ENCODE measurements at regions not wholly inside any gene's neighbourhood (a gene's known extent, or its start where the extent isn't known, plus 50 kb on each side); places are given as distances from the start of the nearest gene placed in this dataset.
"Not testable (repeated sequence)": the region's sequence is repeated elsewhere in the genome, so short reads cannot be mapped to it uniquely, and the experiment has no call there.

GRCh38 chr7:69428089-69428488, 170.2 kb upstream of the AUTS2 start:
- no CpG with 5 or more reads among the region's 4 CpGs for WGBS (ENCODE audit: insufficient coverage)

GRCh38 chr7:69429911-69430383, 168.3 kb upstream of the AUTS2 start:
- no peaks in the 10 kb centered on the region for H3K36me3 ChIP-seq (ENCODE audit: control insufficient read depth, insufficient read depth, low read length)
- peaks cover 15% of the 10 kb centered on the region for H3K4me1 ChIP-seq (ENCODE audit: control insufficient read depth, insufficient read depth, low read length)
- H3K4me3 ChIP-seq (ENCODE audit: low read depth, low read length): no peak overlapping the region
- peak overlapping the region; percentile 35 for H3K27ac ChIP-seq (ENCODE audit: low read depth, low read length)
- no peaks in the 10 kb centered on the region for H3K9me3 ChIP-seq (ENCODE audit: control insufficient read depth, insufficient read depth, low read length)
- 11% methylated on average over 7 of the region's 16 CpGs for WGBS (ENCODE audit: insufficient coverage)
- no peaks in the 10 kb centered on the region for H3K27me3 ChIP-seq (ENCODE audit: control insufficient read depth, insufficient read depth, low read length)
- DNase-seq (ENCODE audit: low read depth in 4 of 6, low spot score in 6 of 6): peak in 5 of 6 donors; percentile 47 to 96 (median 68)

More at GRCh38 chr7:69428089-69428488, 170.2 kb upstream of the AUTS2 start:
- Histone ChIP-seq H3K27ac (ENCODE audit: low read depth, low read length) (no peak overlapping the region), H3K9me3 (ENCODE audit: control insufficient read depth, insufficient read depth, low read length) (no peaks in the 10 kb centered on the region), H3K36me3 (ENCODE audit: control insufficient read depth, insufficient read depth, low read length) (no peaks in the 10 kb centered on the region), H3K4me3 (ENCODE audit: low read depth, low read length) (no peak overlapping the region), H3K4me1 (ENCODE audit: control insufficient read depth, insufficient read depth, low read length) (peaks cover 15% of the 10 kb centered on the region), H3K27me3 (ENCODE audit: control insufficient read depth, insufficient read depth, low read length) (no peaks in the 10 kb centered on the region)
- DNase-seq (ENCODE audit: low read depth in 4 of 6, low spot score in 6 of 6): no peak

DNA sequence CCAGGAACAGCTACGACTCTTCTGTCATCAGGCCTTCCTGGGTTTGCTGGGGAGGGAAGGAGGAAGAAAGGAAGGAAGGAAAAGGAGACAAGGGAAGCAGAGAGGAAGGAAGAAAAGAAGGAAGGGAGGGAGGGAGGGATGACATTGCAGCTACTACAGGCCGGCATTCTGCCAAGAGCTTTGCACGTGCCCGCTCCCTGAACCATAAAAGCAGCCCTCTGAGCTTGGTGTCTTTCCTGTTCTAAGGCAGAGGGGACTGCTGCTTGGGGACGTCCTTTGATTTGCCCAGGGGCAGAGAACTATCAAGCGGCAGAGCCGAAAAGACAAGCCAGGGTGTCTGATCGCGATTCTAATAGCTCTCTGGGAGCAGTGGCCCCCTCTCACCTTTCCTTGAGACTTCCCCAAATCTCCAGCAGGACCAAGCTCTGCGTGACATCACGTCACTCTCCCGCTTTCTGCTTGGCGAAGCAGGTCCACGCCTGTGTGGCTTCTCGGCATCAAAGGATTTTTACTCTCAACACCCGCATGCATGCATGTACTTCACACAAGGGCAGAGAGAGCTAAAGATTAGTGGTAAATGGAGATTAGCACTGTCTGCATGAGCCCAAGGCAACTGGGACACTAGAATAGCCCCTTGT, 167.8 kb upstream of the AUTS2 start:
- H3K4me1 ChIP-seq (ENCODE audit: control insufficient read depth, insufficient read depth, low read length): peaks cover 15% of the 10 kb centered on the region
- WGBS (ENCODE audit: insufficient coverage): 20% methylated on average over 14 of the region's 16 CpGs
- H3K27me3 ChIP-seq (ENCODE audit: control insufficient read depth, insufficient read depth, low read length): no peaks in the 10 kb centered on the region
- H3K36me3 ChIP-seq (ENCODE audit: control insufficient read depth, insufficient read depth, low read length): no peaks in the 10 kb centered on the region
- H3K27ac ChIP-seq (ENCODE audit: low read depth, low read length): peak overlapping the region; percentile 35
- DNase-seq (ENCODE audit: low read depth in 4 of 6, low spot score in 6 of 6): peak in 2 of 6 donors; percentile 83 to 86
- H3K9me3 ChIP-seq (ENCODE audit: control insufficient read depth, insufficient read depth, low read length): no peaks in the 10 kb centered on the region
- H3K4me3 ChIP-seq (ENCODE audit: low read depth, low read length): no peak overlapping the region

- 87% methylated on average over 2 of the region's 4 CpGs for WGBS (ENCODE audit: insufficient coverage)
- Histone ChIP-seq H3K4me3 (ENCODE audit: low read depth, low read length) (no peak overlapping the region), H3K4me1 (ENCODE audit: control insufficient read depth, insufficient read depth, low read length) (peaks cover 15% of the 10 kb centered on the region), H3K27ac (ENCODE audit: low read depth, low read length) (no peak overlapping the region), H3K9me3 (ENCODE audit: control insufficient read depth, insufficient read depth, low read length) (no peaks in the 10 kb centered on the region), H3K27me3 (ENCODE audit: control insufficient read depth, insufficient read depth, low read length) (no peaks in the 10 kb centered on the region), H3K36me3 (ENCODE audit: control insufficient read depth, insufficient read depth, low read length) (no peaks in the 10 kb centered on the region)
- no peak for DNase-seq (ENCODE audit: low read depth in 4 of 6, low spot score in 6 of 6)
Measured at GRCh38 chr7:69431626-69432025, 166.6 kb upstream of the AUTS2 start.

- WGBS (ENCODE audit: insufficient coverage): 89% methylated on average over 5 of the region's 5 CpGs
- not testable (repeated sequence) for H3K27me3 ChIP-seq (ENCODE audit: control insufficient read depth, insufficient read depth, low read length); H3K27ac ChIP-seq (ENCODE audit: low read depth, low read length); H3K36me3 ChIP-seq (ENCODE audit: control insufficient read depth, insufficient read depth, low read length); DNase-seq (ENCODE audit: low read depth in 4 of 6, low spot score in 6 of 6); H3K9me3 ChIP-seq (ENCODE audit: control insufficient read depth, insufficient read depth, low read length); H3K4me3 ChIP-seq (ENCODE audit: low read depth, low read length)
- H3K4me1 ChIP-seq (ENCODE audit: control insufficient read depth, insufficient read depth, low read length): peaks cover 15% of the 10 kb centered on the region
Measured at GRCh38 chr7:69432276-69432675, 166.0 kb upstream of the AUTS2 start.

DNA sequence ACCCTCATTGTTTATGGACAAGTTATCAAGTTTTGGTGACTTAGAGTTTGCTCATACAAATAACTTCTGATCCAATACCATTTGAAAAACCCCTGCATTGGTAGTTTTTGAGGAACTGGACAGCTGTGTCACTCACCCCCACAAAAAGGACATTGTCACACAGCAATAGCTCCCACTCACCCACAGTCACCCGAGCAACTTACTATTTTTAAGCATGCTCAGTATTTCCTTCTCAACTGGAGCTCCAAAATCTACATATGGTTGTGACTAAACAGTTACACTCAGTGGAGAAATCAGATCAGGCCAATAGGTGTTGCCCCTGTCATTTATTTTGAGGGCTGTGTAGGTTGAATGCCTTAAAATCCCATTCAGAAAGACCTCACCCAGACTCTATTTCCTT, 165.2 kb upstream of the AUTS2 start:
- WGBS (ENCODE audit: insufficient coverage): 60% methylated on average over 1 of the region's 1 CpG
- DNase-seq (ENCODE audit: low read depth in 4 of 6, low spot score in 6 of 6): no peak
- Histone ChIP-seq H3K27ac (ENCODE audit: low read depth, low read length) (no peak overlapping the region), H3K27me3 (ENCODE audit: control insufficient read depth, insufficient read depth, low read length) (no peaks in the 10 kb centered on the region), H3K4me1 (ENCODE audit: control insufficient read depth, insufficient read depth, low read length) (peaks cover 15% of the 10 kb centered on the region), H3K36me3 (ENCODE audit: control insufficient read depth, insufficient read depth, low read length) (no peaks in the 10 kb centered on the region), H3K9me3 (ENCODE audit: control insufficient read depth, insufficient read depth, low read length) (no peaks in the 10 kb centered on the region), H3K4me3 (ENCODE audit: low read depth, low read length) (no peak overlapping the region)

- H3K4me3 ChIP-seq (ENCODE audit: low read depth, low read length): no peak overlapping the region
- no peaks in the 10 kb centered on the region for H3K9me3 ChIP-seq (ENCODE audit: control insufficient read depth, insufficient read depth, low read length)
- no peak for DNase-seq (ENCODE audit: low read depth in 4 of 6, low spot score in 6 of 6)
- H3K27ac ChIP-seq (ENCODE audit: low read depth, low read length): no peak overlapping the region
- H3K36me3 ChIP-seq (ENCODE audit: control insufficient read depth, insufficient read depth, low read length): no peaks in the 10 kb centered on the region
- WGBS (ENCODE audit: insufficient coverage): 82% methylated on average over 5 of the region's 5 CpGs
- H3K27me3 ChIP-seq (ENCODE audit: control insufficient read depth, insufficient read depth, low read length): no peaks in the 10 kb centered on the region
- H3K4me1 ChIP-seq (ENCODE audit: control insufficient read depth, insufficient read depth, low read length): peaks cover 17% of the 10 kb centered on the region
Measured at GRCh38 chr7:69434398-69434815, 163.9 kb upstream of the AUTS2 start.

- no peaks in the 10 kb centered on the region for H3K9me3 ChIP-seq (ENCODE audit: control insufficient read depth, insufficient read depth, low read length)
- peaks cover 4% of the 10 kb centered on the region for H3K4me1 ChIP-seq (ENCODE audit: control insufficient read depth, insufficient read depth, low read length)
- 92% methylated on average over 5 of the region's 5 CpGs for WGBS (ENCODE audit: insufficient coverage)
- no peak for DNase-seq (ENCODE audit: low read depth in 4 of 6, low spot score in 6 of 6)
- no peak overlapping the region for H3K27ac ChIP-seq (ENCODE audit: low read depth, low read length)
- H3K4me3 ChIP-seq (ENCODE audit: low read depth, low read length): no peak overlapping the region
- no peaks in the 10 kb centered on the region for H3K27me3 ChIP-seq (ENCODE audit: control insufficient read depth, insufficient read depth, low read length)
- no peaks in the 10 kb centered on the region for H3K36me3 ChIP-seq (ENCODE audit: control insufficient read depth, insufficient read depth, low read length)
Measured at GRCh38 chr7:69435711-69436110, 162.6 kb upstream of the AUTS2 start.

- no peaks in the 10 kb centered on the region for H3K27me3 ChIP-seq (ENCODE audit: control insufficient read depth, insufficient read depth, low read length)
- DNase-seq (ENCODE audit: low read depth in 4 of 6, low spot score in 6 of 6): peak in 2 of 6 donors; percentile 6 to 75
- no peak overlapping the region for H3K4me3 ChIP-seq (ENCODE audit: low read depth, low read length)
- no peaks in the 10 kb centered on the region for H3K36me3 ChIP-seq (ENCODE audit: control insufficient read depth, insufficient read depth, low read length)
- 67% methylated on average over 1 of the region's 1 CpG for WGBS (ENCODE audit: insufficient coverage)
- H3K27ac ChIP-seq (ENCODE audit: low read depth, low read length): no peak overlapping the region
- peaks cover 4% of the 10 kb centered on the region for H3K4me1 ChIP-seq (ENCODE audit: control insufficient read depth, insufficient read depth, low read length)
- H3K9me3 ChIP-seq (ENCODE audit: control insufficient read depth, insufficient read depth, low read length): no peaks in the 10 kb centered on the region
Measured at GRCh38 chr7:69436946-69437345, 161.3 kb upstream of the AUTS2 start.

Measured in spinal cord (tissue), 9 donors.